ENCODE measurements at regions not wholly inside any gene's neighbourhood (a gene's known extent, or its start where the extent isn't known, plus 50 kb on each side); places are given as distances from the start of the nearest gene placed in this dataset.
"Not testable (repeated sequence)": the region's sequence is repeated elsewhere in the genome, so short reads cannot be mapped to it uniquely, and the experiment has no call there.

DNA sequence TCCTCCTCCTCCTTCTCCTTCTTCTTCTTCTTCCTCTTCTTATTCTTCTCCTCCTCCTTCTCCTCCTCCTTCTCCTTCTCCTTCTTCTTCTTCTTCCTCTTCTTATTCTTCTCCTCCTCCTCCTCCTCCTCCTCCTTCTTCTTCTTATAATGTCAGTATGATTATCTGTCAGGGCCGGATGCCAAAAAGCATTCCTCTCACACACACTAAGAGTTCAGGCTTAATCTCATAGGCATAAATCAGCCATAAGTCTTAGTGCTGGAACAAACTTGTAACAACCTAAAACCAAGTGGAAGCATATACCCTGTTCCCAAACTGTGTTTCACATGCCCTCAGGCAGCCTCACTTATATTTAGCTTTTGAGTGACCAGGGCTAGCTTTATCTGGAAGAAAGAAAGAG, 240.3 kb downstream of the LMX1A start:
- Histone ChIP-seq H3K9me3 (ENCODE audit: insufficient read depth, low read depth, low read length) (no peaks in the 10 kb centered on the region), H3K27me3 (ENCODE audit: insufficient read depth, low read length) (peaks cover 53% of the 10 kb centered on the region), H3K27ac (ENCODE audit: low read depth, low read length) (no peak overlapping the region), H3K4me3 (ENCODE audit: low read length) (no peak overlapping the region), H3K4me1 (ENCODE audit: insufficient read depth, low read length) (no peaks in the 10 kb centered on the region), H3K9ac (ENCODE audit: low read depth, low read length) (no peak overlapping the region), H3K36me3 (ENCODE audit: insufficient read depth, low read length) (no peaks in the 10 kb centered on the region)
- WGBS: 86% methylated on average over 1 of the region's 1 CpG

DNA sequence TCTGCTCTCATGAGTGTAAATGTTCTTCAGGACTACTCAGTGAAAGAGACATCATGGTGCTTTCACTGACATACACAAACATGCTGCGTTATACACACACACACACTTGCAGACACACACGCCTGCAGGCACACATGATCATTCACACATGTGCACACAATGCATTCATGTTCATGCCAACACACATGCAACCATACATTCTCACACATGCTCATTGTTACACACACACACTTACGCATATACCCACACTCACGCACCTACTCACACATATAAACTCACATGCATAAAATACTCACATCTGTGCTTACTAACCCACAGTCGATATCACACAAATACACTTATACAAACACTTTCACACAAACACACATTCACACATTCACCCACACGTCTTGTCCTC, 241.6 kb downstream of the LMX1A start:
- Histone ChIP-seq H3K4me3 (ENCODE audit: low read length) (no peak overlapping the region), H3K4me1 (ENCODE audit: insufficient read depth, low read length) (no peaks in the 10 kb centered on the region), H3K9me3 (ENCODE audit: insufficient read depth, low read depth, low read length) (no peaks in the 10 kb centered on the region), H3K27me3 (ENCODE audit: insufficient read depth, low read length) (peaks cover 52% of the 10 kb centered on the region), H3K36me3 (ENCODE audit: insufficient read depth, low read length) (no peaks in the 10 kb centered on the region), H3K9ac (ENCODE audit: low read depth, low read length) (no peak overlapping the region), H3K27ac (ENCODE audit: low read depth, low read length) (no peak overlapping the region)
- WGBS: 87% methylated on average over 6 of the region's 6 CpGs

- no peak overlapping the region for H3K9ac ChIP-seq (ENCODE audit: low read depth, low read length)
- no peaks in the 10 kb centered on the region for H3K36me3 ChIP-seq (ENCODE audit: insufficient read depth, low read length)
- WGBS: 43% methylated on average over 12 of the region's 14 CpGs
- no peaks in the 10 kb centered on the region for H3K9me3 ChIP-seq (ENCODE audit: insufficient read depth, low read depth, low read length)
- no peak overlapping the region for H3K27ac ChIP-seq (ENCODE audit: low read depth, low read length)
- no peak overlapping the region for H3K4me3 ChIP-seq (ENCODE audit: low read length)
- peaks cover 1% of the 10 kb centered on the region for H3K4me1 ChIP-seq (ENCODE audit: insufficient read depth, low read length)
- H3K27me3 ChIP-seq (ENCODE audit: insufficient read depth, low read length): peaks cover 46% of the 10 kb centered on the region
These were observed 242.3 kb downstream of the LMX1A start for GRCh38 chr1:165114022-165114888.

GRCh38 chr1:165112260-165112659, 244.3 kb downstream of the LMX1A start:
- Histone ChIP-seq H3K9ac (ENCODE audit: low read depth, low read length) (no peak overlapping the region), H3K27ac (ENCODE audit: low read depth, low read length) (no peak overlapping the region), H3K36me3 (ENCODE audit: insufficient read depth, low read length) (no peaks in the 10 kb centered on the region), H3K27me3 (ENCODE audit: insufficient read depth, low read length) (peaks cover 26% of the 10 kb centered on the region), H3K9me3 (ENCODE audit: insufficient read depth, low read depth, low read length) (no peaks in the 10 kb centered on the region), H3K4me3 (ENCODE audit: low read length) (no peak overlapping the region), H3K4me1 (ENCODE audit: insufficient read depth, low read length) (peaks cover 4% of the 10 kb centered on the region)
- WGBS: 90% methylated on average over 7 of the region's 7 CpGs

GRCh38 chr1:165109013-165109412, 247.5 kb downstream of the LMX1A start:
- no peak overlapping the region for H3K4me3 ChIP-seq (ENCODE audit: low read length)
- no peaks in the 10 kb centered on the region for H3K27me3 ChIP-seq (ENCODE audit: insufficient read depth, low read length)
- H3K9me3 ChIP-seq (ENCODE audit: insufficient read depth, low read depth, low read length): no peaks in the 10 kb centered on the region
- no peaks in the 10 kb centered on the region for H3K36me3 ChIP-seq (ENCODE audit: insufficient read depth, low read length)
- 54% methylated on average over 4 of the region's 4 CpGs for WGBS
- no peak overlapping the region for H3K9ac ChIP-seq (ENCODE audit: low read depth, low read length)
- H3K4me1 ChIP-seq (ENCODE audit: insufficient read depth, low read length): peaks cover 4% of the 10 kb centered on the region
- no peak overlapping the region for H3K27ac ChIP-seq (ENCODE audit: low read depth, low read length)

GRCh38 chr1:165092542-165093162, 263.9 kb downstream of the LMX1A start:
- not testable (repeated sequence) for H3K27ac ChIP-seq (ENCODE audit: low read depth, low read length); H3K36me3 ChIP-seq (ENCODE audit: insufficient read depth, low read length); H3K4me1 ChIP-seq (ENCODE audit: insufficient read depth, low read length); H3K9ac ChIP-seq (ENCODE audit: low read depth, low read length); H3K27me3 ChIP-seq (ENCODE audit: insufficient read depth, low read length); H3K4me3 ChIP-seq (ENCODE audit: low read length); H3K9me3 ChIP-seq (ENCODE audit: insufficient read depth, low read depth, low read length)
- 89% methylated on average over 7 of the region's 7 CpGs for WGBS

GRCh38 chr1:165080253-165080896, 276.1 kb downstream of the LMX1A start:
- Histone ChIP-seq H3K9me3 (ENCODE audit: insufficient read depth, low read depth, low read length) (peaks cover 21% of the 10 kb centered on the region), H3K27me3 (ENCODE audit: insufficient read depth, low read length) (no peaks in the 10 kb centered on the region), H3K4me3 (ENCODE audit: low read length) (no peak overlapping the region), H3K9ac (ENCODE audit: low read depth, low read length) (no peak overlapping the region), H3K36me3 (ENCODE audit: insufficient read depth, low read length) (no peaks in the 10 kb centered on the region), H3K27ac (ENCODE audit: low read depth, low read length) (no peak overlapping the region), H3K4me1 (ENCODE audit: insufficient read depth, low read length) (no peaks in the 10 kb centered on the region)
- 86% methylated on average over 4 of the region's 4 CpGs for WGBS

DNA sequence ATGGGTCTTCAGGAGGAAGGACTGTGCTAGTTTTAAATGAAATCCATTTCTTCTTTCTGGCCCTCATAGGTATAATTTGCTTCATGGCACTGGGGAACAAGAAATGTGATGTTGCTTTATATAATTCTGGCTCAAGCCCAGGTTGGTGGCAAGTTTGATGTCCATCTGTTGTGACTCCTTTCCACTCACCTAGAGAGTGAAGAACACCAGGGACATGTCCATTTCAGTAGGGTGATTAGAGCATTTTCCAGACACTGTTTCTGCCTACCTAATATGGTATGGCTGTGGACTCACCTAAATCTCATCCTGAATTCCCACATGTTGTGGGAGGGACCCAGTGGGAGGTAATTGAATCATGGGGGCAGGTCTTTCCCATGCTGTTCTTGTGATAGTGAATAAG, 278.1 kb downstream of the LMX1A start:
- no peak overlapping the region for H3K4me3 ChIP-seq (ENCODE audit: low read length)
- no peaks in the 10 kb centered on the region for H3K27me3 ChIP-seq (ENCODE audit: insufficient read depth, low read length)
- H3K9ac ChIP-seq (ENCODE audit: low read depth, low read length): no peak overlapping the region
- peaks cover 11% of the 10 kb centered on the region for H3K9me3 ChIP-seq (ENCODE audit: insufficient read depth, low read depth, low read length)
- no peak overlapping the region for H3K27ac ChIP-seq (ENCODE audit: low read depth, low read length)
- no peaks in the 10 kb centered on the region for H3K36me3 ChIP-seq (ENCODE audit: insufficient read depth, low read length)
- no peaks in the 10 kb centered on the region for H3K4me1 ChIP-seq (ENCODE audit: insufficient read depth, low read length)

DNA sequence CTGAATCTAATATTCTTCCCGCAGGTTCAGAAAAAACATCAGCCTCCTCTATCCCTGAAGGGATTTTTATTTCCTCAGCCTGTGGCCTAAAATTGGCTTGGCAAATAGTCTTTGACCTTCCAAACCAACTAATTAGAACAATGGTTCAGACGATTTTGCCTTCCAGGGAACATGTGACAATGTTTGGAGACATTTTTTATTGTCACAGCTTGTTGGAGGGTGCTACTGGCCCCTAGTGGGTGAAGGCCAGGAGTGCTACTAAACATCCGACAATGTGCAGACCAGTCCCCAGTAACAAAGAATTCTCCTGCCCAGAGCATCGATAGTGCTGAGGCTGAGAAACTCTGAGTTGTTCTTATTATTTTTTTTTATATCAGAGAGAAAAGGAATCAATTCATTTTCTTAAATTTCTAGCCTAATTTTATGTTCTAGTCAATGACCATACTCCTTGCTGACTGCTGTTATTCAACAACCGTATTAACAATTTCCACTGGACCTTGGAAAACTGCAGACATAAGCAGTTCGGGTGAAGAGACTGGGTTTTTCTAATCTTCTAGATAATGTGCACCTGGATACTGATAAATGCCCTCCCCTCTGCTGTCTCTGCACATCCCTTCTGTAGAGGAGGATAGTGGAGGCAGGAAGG, 280.7 kb downstream of the LMX1A start:
- 69% methylated on average over 5 of the region's 6 CpGs for WGBS
- H3K36me3 ChIP-seq (ENCODE audit: insufficient read depth, low read length): no peaks in the 10 kb centered on the region
- peaks cover 3% of the 10 kb centered on the region for H3K4me1 ChIP-seq (ENCODE audit: insufficient read depth, low read length)
- no peak overlapping the region for H3K9ac ChIP-seq (ENCODE audit: low read depth, low read length)
- H3K4me3 ChIP-seq (ENCODE audit: low read length): no peak overlapping the region
- no peaks in the 10 kb centered on the region for H3K27me3 ChIP-seq (ENCODE audit: insufficient read depth, low read length)
- peaks cover 5% of the 10 kb centered on the region; the same call in 1 of the 2 replicates for H3K9me3 ChIP-seq (ENCODE audit: insufficient read depth, low read depth, low read length)
- H3K27ac ChIP-seq (ENCODE audit: low read depth, low read length): no peak overlapping the region

DNA sequence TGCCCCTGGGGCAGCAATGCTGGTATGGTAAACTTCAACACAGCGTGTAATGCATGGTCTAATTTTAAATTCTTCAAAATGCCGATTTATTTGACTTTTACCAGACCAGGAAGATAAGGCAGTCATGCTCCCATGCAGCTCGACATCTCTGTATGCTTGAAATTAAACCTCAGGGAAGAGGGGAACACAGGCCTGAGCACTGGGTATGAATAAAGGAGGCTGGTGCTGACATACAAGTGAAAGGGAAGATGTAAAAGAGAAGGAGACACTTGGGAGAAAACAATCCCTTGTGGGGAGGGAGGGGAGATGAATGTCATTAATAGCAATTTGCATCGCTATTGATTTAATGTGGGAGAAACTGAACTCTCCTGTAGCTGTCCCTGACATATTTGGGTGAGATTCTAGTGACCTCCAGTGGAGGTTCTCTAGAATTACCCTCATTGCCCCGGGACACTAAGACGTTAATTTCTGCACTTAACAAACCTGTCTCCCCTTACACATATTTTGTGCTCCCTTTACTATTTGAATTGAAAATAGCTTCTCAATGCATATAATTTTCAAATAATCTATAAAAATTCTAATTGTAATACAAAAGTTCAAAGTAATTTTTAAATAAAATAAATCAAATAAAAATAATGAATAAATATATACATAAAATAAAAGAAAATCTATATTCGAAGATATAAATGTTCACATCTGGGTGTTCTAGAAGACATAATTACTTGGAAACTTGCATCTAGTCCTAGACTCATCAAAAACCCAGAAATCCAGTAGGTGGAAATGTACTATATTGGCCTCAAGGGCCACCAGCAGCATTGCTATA, 283.1 kb downstream of the LMX1A start:
- WGBS: 41% methylated on average over 6 of the region's 7 CpGs
- Histone ChIP-seq H3K27ac (ENCODE audit: low read depth, low read length) (no peak overlapping the region), H3K9ac (ENCODE audit: low read depth, low read length) (no peak overlapping the region)

More for the DNA sequence above, 283.1 kb downstream of the LMX1A start:
- no peaks in the 10 kb centered on the region for H3K36me3 ChIP-seq (ENCODE audit: insufficient read depth, low read length)
- no peaks in the 10 kb centered on the region for H3K9me3 ChIP-seq (ENCODE audit: insufficient read depth, low read depth, low read length)
- no peaks in the 10 kb centered on the region for H3K27me3 ChIP-seq (ENCODE audit: insufficient read depth, low read length)
- H3K4me1 ChIP-seq (ENCODE audit: insufficient read depth, low read length): peaks cover 8% of the 10 kb centered on the region
- H3K4me3 ChIP-seq (ENCODE audit: low read length): no peak overlapping the region
